Cardiac muscle cell (in vitro differentiated cells and primary cell): ENCODE measurements at regions not wholly inside any gene's neighbourhood (a gene's known extent, or its start where the extent isn't known, plus 50 kb on each side); places are given as distances from the start of the nearest gene placed in this dataset.

Experiments
- DNase-seq, 2 donors: peaks; one replicate each; pipeline versions ENCODE4 v3.0.0 to v3.0.0-alpha.2; 2010 to 2017; ENCODE audit warnings: low read depth in 1 of 2, low spot score in 1 of 2
- H3K27ac ChIP-seq: fragments of 200-600 bp; sonication (generic); 2 replicates; pipeline ENCODE4 v1.5.1; 2016
- H3K27me3 ChIP-seq: fragments of 200-600 bp; sonication (generic); 2 replicates; pipeline ENCODE4 v1.6.0; 2016; ENCODE audit warnings: control low read depth
- H3K36me3 ChIP-seq: fragments of 200-600 bp; sonication (generic); 2 replicates; pipeline ENCODE4 v1.5.1; 2016; ENCODE audit warnings: control low read depth
- H3K4me1 ChIP-seq: fragments of 200-600 bp; sonication (generic); 2 replicates; pipeline ENCODE4 v1.8.1; 2017; ENCODE audit warnings: low read depth, mild to moderate bottlenecking, mixed run types
- H3K4me3 ChIP-seq: fragments of 200-600 bp; sonication (generic); 2 replicates; pipeline ENCODE4 v1.5.1; 2016; ENCODE audit warnings: mild to moderate bottlenecking
- H3K9me3 ChIP-seq: fragments of 200-600 bp; sonication (generic); 2 replicates; pipeline ENCODE4 v1.5.1; 2017; ENCODE audit warnings: low read depth, mild to moderate bottlenecking, control low read depth
- TF ChIP-seq, protein P1 (sequence below): IDR thresholded peaks from 2 replicates; pipeline ENCODE4 v1.5.1; 2012; ENCODE audit warnings: low read depth, mild to moderate bottlenecking, low read length

GRCh38 chr11:106218106-106218505, 140.6 kb downstream of the AASDHPPT start:
- TF ChIP-seq, protein P1, sequence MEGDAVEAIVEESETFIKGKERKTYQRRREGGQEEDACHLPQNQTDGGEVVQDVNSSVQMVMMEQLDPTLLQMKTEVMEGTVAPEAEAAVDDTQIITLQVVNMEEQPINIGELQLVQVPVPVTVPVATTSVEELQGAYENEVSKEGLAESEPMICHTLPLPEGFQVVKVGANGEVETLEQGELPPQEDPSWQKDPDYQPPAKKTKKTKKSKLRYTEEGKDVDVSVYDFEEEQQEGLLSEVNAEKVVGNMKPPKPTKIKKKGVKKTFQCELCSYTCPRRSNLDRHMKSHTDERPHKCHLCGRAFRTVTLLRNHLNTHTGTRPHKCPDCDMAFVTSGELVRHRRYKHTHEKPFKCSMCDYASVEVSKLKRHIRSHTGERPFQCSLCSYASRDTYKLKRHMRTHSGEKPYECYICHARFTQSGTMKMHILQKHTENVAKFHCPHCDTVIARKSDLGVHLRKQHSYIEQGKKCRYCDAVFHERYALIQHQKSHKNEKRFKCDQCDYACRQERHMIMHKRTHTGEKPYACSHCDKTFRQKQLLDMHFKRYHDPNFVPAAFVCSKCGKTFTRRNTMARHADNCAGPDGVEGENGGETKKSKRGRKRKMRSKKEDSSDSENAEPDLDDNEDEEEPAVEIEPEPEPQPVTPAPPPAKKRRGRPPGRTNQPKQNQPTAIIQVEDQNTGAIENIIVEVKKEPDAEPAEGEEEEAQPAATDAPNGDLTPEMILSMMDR, result no peak
- Histone ChIP-seq H3K27me3 (no peaks in the 10 kb centered on the region), H3K4me1 (no peaks in the 10 kb centered on the region), H3K27ac (no peak overlapping the region), H3K36me3 (no peaks in the 10 kb centered on the region), H3K9me3 (no peaks in the 10 kb centered on the region), H3K4me3 (no peak overlapping the region)
- DNase-seq, result no peak

- H3K9me3 ChIP-seq, result no peaks in the 10 kb centered on the region
- no peaks in the 10 kb centered on the region for H3K4me1 ChIP-seq
- H3K27ac ChIP-seq, result no peak overlapping the region
- no peak for DNase-seq
- H3K4me3 ChIP-seq, result no peak overlapping the region
- H3K27me3 ChIP-seq, result no peaks in the 10 kb centered on the region
- TF ChIP-seq, protein P1, result no peak
- no peaks in the 10 kb centered on the region for H3K36me3 ChIP-seq
Observed at GRCh38 chr11:106222626-106223025, 145.2 kb downstream of the AASDHPPT start.

DNA sequence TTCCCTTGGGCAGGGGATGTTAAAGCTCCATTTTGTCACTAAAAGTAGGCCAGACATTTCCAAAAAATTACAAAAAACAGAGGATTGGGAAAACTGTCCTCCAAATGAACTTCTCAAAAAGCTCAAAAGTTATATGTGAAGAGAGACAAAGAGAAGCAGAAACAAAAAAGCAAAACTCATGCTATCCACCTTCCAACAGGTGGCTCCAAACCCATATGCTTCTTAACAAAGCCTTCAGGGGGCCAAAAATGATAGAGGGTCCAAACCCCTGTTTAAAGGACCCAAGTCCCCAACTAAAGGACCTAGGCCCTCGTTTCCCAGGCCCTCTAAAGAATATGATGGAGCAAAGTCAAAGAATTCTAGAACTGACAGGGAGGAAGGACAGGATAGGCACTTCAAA, 146.7 kb downstream of the AASDHPPT start:
- H3K4me1 ChIP-seq, result no peaks in the 10 kb centered on the region
- H3K9me3 ChIP-seq, result no peaks in the 10 kb centered on the region
- H3K27me3 ChIP-seq, result no peaks in the 10 kb centered on the region
- H3K27ac ChIP-seq, result no peak overlapping the region
- no peak for DNase-seq
- H3K4me3 ChIP-seq, result no peak overlapping the region
- H3K36me3 ChIP-seq, result no peaks in the 10 kb centered on the region
- TF ChIP-seq, protein P1, result no peak

GRCh38 chr11:106228996-106229395, 151.5 kb downstream of the AASDHPPT start:
- TF ChIP-seq, protein P1, result no peak
- no peaks in the 10 kb centered on the region for H3K9me3 ChIP-seq
- H3K27me3 ChIP-seq, result no peaks in the 10 kb centered on the region
- peak in 1 of 2 donors; percentile 28 for DNase-seq
- no peak overlapping the region for H3K4me3 ChIP-seq
- no peak overlapping the region for H3K27ac ChIP-seq
- H3K4me1 ChIP-seq, result no peaks in the 10 kb centered on the region
- H3K36me3 ChIP-seq, result no peaks in the 10 kb centered on the region

DNA sequence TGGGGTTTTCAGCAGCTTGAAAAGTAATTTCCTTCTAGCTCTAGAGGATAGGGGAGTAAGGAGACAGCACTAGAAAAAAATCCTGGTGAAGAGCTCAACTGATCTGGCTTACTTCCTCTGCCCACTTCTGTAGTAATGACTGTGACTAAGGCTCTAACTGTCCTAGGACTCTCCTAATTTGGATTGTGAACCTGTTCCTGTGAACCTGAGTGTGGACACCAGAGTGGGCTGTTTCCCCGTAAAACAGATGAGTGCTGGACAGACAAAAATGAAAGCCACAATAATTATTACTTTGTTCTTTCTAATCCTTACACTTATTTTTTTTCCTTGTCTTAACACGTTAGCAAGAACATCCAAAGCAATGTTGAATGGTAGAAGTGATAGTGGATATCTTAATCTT, 154.1 kb downstream of the AASDHPPT start:
- TF ChIP-seq, protein P1, result peak; percentile 40
- Histone ChIP-seq H3K27me3 (no peaks in the 10 kb centered on the region), H3K9me3 (no peaks in the 10 kb centered on the region), H3K4me3 (no peak overlapping the region), H3K27ac (no peak overlapping the region), H3K4me1 (no peaks in the 10 kb centered on the region), H3K36me3 (no peaks in the 10 kb centered on the region)
- peak in 1 of 2 donors; percentile 56 for DNase-seq

GRCh38 chr11:106233191-106233590, 155.7 kb downstream of the AASDHPPT start:
- TF ChIP-seq, protein P1, result no peak
- no peak for DNase-seq
- Histone ChIP-seq H3K4me3 (no peak overlapping the region), H3K4me1 (no peaks in the 10 kb centered on the region), H3K27me3 (no peaks in the 10 kb centered on the region), H3K36me3 (no peaks in the 10 kb centered on the region), H3K27ac (no peak overlapping the region), H3K9me3 (no peaks in the 10 kb centered on the region)
